ENCODE measurements at regions not wholly inside any gene's neighbourhood (a gene's known extent, or its start where the extent isn't known, plus 50 kb on each side); places are given as distances from the start of the nearest gene placed in this dataset.

DNA sequence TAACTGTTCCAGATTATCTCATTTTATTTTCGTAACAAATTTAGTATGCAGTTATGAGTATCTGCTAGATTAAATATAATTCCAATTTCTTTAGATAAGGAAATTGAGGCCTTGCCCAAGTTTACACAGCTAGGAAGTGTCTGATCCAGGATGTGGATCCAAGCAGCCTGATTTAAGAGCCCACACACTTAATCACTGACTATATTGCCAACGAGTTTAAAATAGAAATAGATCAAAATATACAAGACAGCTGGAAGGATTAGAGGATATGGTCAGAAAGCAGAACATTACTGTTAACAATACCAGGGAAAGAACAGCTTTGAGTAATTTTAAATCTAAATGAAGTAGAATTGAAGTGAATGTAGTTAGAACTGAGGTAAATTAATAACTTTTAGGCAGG, 215.2 kb downstream of the C3orf38 start:
- no peak for DNase-seq
- in situ Hi-C loops (cut with HindIII; ENCODE audit: low pct_ligation_motif_present, low pct_unique_long_range_greater_than_20kb, low sequenced_read_pairs): no loop called here

DNA sequence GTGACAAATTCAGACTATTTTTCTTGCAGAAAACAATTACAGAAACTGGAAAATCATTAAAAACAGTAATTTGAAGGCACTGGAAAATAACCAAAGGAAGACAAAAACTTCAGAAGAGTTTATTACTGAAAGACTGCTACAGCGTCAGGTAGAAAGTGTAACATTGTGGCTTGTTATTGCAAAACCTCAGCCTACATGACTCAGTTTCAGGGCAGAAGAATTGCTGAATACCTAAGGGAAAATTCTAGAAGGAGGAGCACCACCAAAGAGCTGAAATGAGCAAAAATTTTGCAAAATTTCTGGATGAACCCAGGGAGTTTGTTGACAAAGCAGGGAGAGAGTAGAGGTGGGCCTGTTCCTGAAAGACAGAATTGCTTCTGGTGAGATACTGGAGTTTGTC, 219.6 kb downstream of the C3orf38 start:
- no peak for DNase-seq
- in situ Hi-C loops (cut with HindIII; ENCODE audit: low pct_ligation_motif_present, low pct_unique_long_range_greater_than_20kb, low sequenced_read_pairs): no loop called here

DNA sequence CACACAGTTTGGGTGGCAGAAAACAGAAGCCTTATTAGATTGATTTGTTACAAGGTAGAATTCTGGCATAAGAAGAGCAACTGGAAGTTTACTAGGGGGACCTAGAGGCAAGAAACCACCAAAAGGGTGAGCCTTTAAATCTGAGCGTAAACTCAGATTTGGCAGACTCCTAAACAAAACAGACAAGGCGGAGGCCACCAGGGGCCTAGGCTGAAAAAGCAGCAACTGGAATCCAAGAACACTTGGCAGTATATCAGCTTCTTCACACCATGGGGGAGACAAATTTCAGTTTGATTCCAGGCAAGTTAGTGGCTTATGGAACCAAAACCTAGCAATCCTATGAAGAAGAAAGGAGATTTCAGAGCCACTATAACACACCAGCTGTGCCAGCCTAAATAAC, 220.0 kb downstream of the C3orf38 start:
- in situ Hi-C loops (cut with HindIII; ENCODE audit: low pct_ligation_motif_present, low pct_unique_long_range_greater_than_20kb, low sequenced_read_pairs): no loop called here
- DNase-seq: no peak

DNA sequence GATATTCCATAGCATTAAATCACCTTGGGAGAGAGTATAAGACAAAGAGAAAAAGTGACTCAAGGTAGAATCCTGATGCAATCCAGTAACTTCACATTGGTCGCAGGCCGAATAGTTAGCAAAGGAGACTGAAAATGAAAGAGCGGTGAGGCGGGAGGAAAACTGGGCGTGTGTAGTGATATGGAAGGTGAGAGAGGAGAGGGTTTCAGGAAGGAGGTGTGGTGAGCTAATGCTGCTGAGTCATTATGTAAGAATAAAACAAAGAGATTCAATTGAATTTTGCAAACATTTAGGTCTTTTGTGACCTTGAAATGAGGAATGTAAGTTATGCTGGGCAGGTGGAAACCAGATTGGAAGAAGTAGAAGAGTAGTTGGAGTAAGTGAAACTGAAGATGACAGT, 235.3 kb downstream of the C3orf38 start:
- in situ Hi-C loops (cut with HindIII; ENCODE audit: low pct_ligation_motif_present, low pct_unique_long_range_greater_than_20kb, low sequenced_read_pairs): no loop called here
- DNase-seq: no peak

DNA sequence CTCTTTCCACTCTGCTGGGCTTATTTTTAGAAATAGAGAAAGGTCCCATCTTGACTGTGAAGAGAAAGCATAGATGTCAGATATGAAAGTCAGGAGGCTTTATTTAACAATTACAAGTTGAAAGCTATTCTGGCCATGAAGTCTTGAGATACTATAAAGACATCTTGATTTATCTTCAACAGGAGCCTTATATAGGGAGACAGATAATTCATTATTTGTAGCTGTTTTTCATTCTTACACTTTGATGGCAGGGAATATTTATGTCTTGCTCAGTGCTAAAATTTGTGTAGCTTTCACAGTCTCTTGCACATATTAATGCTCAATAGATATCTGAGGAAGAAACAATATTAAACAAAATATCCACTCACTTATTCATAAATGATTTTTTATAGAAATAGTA, 248.8 kb downstream of the C3orf38 start:
- in situ Hi-C loops (cut with HindIII; ENCODE audit: low pct_ligation_motif_present, low pct_unique_long_range_greater_than_20kb, low sequenced_read_pairs): no loop called here
- no peak for DNase-seq

DNA sequence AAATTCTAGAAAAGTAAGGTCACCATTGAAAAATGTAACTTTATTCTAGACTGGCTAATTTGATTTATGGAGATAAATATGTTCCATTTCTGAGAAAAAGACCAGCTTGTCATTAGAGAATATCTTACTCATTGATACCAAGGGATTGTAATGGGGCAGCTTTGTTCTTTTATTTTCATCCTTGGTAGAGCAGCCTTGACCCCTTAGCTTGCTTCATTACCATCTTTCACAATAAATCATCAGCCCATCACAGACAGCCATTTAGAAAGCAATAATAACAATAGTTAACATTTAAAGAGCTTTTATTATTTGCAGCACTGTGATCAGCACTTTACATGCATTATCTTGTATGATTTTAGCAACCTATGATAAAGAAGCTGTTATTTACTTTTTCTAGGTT, 253.6 kb downstream of the C3orf38 start:
- in situ Hi-C loops (cut with HindIII; ENCODE audit: low pct_ligation_motif_present, low pct_unique_long_range_greater_than_20kb, low sequenced_read_pairs): no loop called here
- no peak for DNase-seq

DNA sequence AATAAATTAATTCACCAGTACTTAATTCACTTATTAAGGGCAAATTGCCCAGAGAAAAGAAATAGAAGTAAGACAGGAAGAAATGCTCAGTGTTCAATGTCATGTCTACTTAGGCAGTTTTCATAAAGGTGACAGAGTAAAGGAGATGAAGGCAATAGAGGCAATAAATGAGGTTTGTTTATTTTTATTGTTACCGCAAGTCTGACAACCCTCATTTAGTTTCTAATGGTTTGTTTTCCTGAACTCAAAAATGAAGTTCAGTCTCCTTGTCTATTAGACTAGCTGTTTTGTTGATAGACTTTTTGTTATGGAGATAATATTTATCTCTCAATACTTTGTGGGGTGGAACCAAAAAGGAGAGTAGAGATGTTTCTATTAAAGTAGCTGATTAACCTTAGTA, 258.3 kb downstream of the C3orf38 start:
- no peak for DNase-seq
- in situ Hi-C loops (cut with HindIII; ENCODE audit: low pct_ligation_motif_present, low pct_unique_long_range_greater_than_20kb, low sequenced_read_pairs): no loop called here

DNA sequence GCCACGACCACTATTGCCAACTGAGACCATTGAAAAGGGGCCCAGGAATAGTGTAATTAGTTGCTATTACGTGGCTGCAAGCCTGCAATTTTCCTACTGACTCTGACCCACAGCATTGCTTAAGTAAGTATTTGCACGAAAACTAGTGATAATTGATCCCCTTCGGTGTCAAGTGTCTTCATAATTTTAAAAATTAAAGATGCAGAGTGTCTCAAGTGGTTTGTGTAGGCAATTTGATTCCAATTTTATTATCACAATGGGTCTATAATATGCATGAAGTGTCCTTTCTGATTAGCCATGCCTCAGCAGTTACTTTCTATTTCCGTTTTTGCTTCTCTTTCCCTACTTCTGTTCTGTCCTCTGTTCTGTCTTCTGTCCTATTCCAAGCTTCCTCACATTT, 259.2 kb downstream of the C3orf38 start:
- in situ Hi-C loops (cut with HindIII; ENCODE audit: low pct_ligation_motif_present, low pct_unique_long_range_greater_than_20kb, low sequenced_read_pairs): no loop called here
- no peak for DNase-seq

DNA sequence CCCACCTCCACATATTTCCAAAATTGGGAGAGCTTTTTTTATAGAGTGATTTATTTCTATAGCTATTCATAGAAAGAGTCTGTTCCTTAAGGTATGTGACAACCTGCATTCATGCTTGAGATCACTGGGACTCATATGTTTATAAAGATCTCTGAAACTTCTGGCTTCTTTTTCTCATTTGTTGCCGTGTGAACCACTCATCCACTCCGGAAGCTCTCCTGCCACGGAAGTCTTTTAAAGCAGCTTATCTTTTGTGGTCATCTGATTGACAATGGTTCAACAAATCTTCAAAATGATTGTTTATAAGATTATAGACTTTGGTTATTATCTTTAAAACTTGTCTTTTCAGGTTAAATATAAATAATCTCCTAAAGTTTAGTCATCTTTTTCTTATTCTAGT, 260.5 kb downstream of the C3orf38 start:
- DNase-seq: no peak
- in situ Hi-C loops (cut with HindIII; ENCODE audit: low pct_ligation_motif_present, low pct_unique_long_range_greater_than_20kb, low sequenced_read_pairs): no loop called here

DNA sequence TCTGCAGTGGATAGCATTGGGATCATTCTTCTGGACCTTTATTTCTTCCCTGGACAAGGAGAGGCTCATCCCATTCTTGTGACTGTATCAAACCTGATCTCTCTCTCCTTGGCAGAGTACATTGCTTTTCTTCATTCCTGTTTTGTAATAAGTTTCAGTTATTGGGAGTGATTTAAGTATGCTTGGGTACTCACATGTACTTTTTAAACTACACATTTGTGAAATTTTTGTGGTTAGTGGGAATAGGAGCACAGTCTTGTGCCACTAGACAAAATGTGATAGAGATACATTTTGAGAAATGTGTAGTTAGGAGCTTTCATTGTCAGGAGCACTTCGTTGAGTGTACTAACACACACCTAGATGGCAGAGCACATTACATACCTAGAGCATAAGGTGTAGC, 262.6 kb downstream of the C3orf38 start:
- DNase-seq: no peak
- in situ Hi-C loops (cut with HindIII; ENCODE audit: low pct_ligation_motif_present, low pct_unique_long_range_greater_than_20kb, low sequenced_read_pairs): no loop called here

DNA sequence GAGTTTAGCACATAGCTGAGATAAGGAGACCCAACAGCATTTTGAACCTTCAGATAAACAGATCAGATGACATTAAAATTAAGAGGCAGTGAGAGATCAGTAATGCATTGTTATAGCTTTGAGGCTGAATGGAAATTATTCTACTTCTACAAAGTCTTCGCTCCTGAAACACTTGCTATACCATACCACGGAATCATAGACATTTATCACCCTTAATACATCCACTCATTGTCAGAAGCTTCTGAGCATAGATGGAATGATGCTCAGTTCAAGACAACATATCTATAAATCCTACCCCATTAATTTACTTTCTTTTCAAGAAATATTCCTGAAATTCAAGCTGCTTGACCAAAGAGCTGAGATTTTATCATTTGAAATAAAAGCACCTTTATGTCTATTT, 266.7 kb downstream of the C3orf38 start:
- no peak for DNase-seq
- in situ Hi-C loops (cut with HindIII; ENCODE audit: low pct_ligation_motif_present, low pct_unique_long_range_greater_than_20kb, low sequenced_read_pairs): no loop called here

DNA sequence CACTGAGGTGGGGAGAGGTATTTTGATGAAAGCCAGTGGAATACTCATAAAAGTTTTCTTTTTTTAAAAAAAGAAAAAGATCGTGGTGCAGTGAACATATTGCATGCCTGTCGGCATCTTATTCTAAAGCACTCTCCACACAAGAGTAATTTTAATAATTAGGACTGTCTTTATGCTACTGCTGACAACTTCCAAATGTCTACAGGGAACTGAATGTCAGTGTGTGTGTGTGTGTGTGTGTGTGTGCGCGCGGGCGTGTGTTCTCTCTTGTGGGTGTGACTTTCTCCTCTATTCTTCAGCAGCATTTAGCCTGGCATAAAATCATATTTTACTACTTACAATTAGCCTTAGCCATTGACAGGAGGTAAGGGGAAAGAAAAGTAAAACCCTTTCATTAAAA, 268.5 kb downstream of the C3orf38 start:
- no peak for DNase-seq

DNA sequence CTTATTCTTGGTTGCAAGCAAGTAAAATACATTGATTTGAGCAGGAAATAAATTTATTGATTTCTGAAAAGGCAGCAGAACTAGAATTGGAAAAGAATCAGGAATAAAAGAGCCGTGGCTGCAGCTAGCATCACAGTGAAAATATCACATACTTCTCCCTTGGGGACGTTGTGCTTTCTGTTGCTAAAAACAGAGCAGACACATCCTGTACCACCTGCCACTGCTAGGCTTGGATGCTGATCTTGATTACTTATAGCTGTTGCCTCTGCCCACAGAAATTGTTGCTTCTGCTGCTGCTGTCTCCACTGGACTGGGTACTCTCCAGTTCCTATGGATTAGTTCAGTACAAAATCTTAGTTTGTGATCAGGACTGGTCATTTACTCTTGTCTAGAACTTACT, 283.8 kb downstream of the C3orf38 start:
- in situ Hi-C loops (cut with HindIII; ENCODE audit: low pct_ligation_motif_present, low pct_unique_long_range_greater_than_20kb, low sequenced_read_pairs): no loop called here

More for the DNA sequence above, 268.5 kb downstream of the C3orf38 start:
- in situ Hi-C loops (cut with HindIII; ENCODE audit: low pct_ligation_motif_present, low pct_unique_long_range_greater_than_20kb, low sequenced_read_pairs): no loop called here

DNA sequence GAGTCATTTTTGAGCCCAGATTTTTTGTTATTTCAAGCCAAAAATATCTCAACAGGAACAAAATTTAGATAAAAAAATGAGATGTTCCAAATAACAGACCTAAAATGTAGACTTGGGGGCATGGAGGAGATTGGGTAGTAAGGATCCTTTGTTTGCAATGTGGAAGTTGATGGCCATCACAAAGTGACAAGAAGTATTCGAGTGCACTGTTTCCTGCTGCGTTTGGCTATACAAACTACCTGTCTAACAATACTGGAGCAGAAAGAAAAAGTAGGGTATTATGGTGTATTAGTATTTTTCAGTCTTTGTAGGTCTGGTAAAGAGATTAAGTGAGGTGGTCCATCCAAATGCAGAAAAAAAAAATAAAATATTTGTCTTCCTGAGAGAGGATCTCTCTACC, 284.2 kb downstream of the C3orf38 start:
- in situ Hi-C loops (cut with HindIII; ENCODE audit: low pct_ligation_motif_present, low pct_unique_long_range_greater_than_20kb, low sequenced_read_pairs): no loop called here
- no peak for DNase-seq

More for the DNA sequence above, 283.8 kb downstream of the C3orf38 start:
- DNase-seq: no peak

DNA sequence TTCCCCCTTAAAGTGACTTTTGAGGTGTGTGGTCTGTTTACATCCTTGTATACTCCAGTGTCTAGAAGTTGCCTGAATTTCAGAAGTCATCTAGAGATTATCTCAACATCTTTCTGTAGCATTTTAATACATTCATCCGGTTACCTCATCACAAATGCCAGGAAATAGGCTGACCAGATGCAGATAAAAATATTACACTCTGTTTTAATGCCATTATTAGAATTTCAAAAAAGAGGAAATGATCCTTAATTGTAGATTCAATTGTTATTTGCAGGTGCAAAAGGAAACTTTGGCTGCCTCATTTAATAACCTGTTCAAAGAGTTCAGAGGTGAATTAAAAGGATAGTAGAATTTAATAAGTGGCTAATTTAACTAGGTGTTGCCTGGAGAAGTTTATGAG, 290.9 kb downstream of the C3orf38 start:
- DNase-seq: no peak
- in situ Hi-C loops (cut with HindIII; ENCODE audit: low pct_ligation_motif_present, low pct_unique_long_range_greater_than_20kb, low sequenced_read_pairs): no loop called here

DNA sequence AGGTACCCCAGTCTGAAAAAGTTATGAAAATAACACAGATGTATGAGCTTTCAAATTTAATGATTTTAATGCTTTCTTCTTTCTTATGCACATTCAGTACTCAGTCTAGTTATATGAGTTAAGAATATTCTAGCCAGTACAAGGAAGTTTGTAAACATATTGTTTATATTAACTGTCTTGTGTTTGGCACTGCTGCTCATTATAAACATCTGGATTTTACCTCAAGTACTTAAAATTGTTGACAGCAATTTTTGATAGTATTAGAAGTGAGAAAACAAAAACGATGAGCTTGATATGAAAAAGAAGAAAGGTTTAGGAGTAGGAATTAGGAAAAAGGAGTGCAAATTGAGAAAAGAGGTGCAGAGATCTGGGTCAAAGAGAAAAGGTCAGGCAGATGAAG, 293.3 kb downstream of the C3orf38 start:
- no peak for DNase-seq
- in situ Hi-C loops (cut with HindIII; ENCODE audit: low pct_ligation_motif_present, low pct_unique_long_range_greater_than_20kb, low sequenced_read_pairs): no loop called here

DNA sequence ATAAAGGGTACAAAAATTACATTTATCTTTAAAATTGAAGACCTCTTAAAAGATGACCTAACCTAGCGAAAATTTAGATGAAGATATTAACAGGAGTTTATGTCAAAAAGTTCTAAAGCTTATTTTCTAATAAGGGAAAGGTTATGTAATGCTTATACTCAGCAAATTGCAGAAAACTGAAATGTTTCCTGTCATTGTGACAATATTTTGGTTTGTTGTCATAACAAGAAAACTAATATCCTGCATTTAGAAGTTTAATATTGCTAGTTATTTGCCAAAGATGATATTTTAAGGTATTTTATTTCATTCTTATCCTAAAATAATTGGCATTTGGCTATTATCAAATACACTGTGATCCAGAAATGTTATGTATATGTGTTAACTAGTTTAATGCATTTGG, 294.5 kb downstream of the C3orf38 start:
- no peak for DNase-seq
- in situ Hi-C loops (cut with HindIII; ENCODE audit: low pct_ligation_motif_present, low pct_unique_long_range_greater_than_20kb, low sequenced_read_pairs): no loop called here

DNA sequence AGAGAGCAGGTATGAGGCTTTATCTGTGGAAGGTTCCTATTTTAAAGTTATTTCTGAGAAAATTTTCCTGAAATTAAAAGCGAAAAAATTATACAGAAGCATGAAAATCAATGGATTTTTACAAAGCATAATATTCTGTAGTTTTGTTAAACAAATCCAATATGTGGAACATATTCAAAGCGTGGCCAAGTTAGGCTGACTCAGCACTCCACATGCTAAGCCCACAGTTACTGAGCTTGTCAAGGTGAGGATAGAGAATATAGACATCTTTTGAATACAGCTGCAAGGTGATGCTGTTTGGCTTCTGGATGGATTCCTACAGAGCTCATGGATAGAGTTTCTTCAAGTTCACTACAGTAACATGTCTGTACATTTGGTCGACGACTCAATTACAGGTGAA, 302.5 kb downstream of the C3orf38 start:
- in situ Hi-C loops (cut with HindIII; ENCODE audit: low pct_ligation_motif_present, low pct_unique_long_range_greater_than_20kb, low sequenced_read_pairs): no loop called here
- no peak for DNase-seq

DNA sequence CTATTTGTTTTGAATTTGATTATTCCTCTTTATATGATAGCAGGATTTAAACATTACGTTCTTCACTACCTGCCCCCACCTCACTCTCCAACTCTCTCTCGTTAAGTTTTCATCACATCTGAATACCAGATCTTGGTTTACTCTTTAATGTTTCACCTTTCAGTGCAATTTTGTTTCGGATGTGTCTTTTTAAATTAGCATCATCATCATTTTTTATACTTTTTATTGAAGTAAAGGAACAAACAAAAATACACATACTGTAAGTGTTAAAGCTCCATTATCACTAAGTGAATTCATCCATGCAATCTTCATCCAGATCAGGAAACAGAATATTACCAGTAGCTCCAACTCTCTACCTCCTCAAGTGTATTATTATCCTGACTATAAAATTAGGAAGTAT, 310.6 kb downstream of the C3orf38 start:
- no peak for DNase-seq
- in situ Hi-C loops (cut with HindIII; ENCODE audit: low pct_ligation_motif_present, low pct_unique_long_range_greater_than_20kb, low sequenced_read_pairs): no loop called here

DNA sequence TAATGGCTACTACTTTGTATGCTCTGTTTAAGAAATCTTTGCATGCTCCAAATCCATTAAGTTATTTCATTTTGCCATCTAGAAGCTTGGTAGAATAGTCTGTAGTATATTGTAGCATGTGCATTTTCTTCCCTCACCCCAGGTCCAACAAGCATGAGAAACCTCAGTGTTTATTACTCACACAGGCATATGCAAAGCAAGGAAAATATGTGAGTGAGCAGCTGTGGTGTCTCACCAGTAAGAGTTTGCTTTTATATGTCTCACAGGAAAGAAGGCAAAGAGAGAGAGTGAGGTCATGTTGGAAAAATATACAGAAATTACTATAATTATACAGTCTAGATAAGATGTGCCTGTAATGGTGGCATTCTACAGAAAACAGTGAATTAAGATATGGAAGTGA, 312.5 kb downstream of the C3orf38 start:
- DNase-seq: no peak
- in situ Hi-C loops (cut with HindIII; ENCODE audit: low pct_ligation_motif_present, low pct_unique_long_range_greater_than_20kb, low sequenced_read_pairs): no loop called here

DNA sequence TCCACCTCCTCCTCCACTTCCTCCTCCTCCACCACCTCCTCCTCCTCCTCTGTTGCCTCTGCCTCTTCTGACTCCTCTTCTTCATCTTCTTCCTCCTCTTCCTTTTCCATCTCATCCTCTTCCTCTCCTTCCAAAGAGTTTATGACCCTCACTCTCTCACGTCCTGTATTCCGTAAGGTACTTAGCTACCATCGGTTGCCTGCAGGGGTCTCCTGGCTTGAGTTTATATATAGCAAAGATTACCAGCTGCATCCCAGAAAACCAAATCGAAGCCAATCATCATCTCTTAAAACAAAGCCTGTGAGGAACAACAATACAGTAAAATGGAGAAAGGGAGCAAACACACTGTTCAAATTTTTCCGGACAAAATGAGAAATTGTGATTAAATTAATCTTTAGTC, 317.4 kb downstream of the C3orf38 start:
- no peak for DNase-seq
- in situ Hi-C loops (cut with HindIII; ENCODE audit: low pct_ligation_motif_present, low pct_unique_long_range_greater_than_20kb, low sequenced_read_pairs): no loop called here
